Muscle layer of colon (tissue), 2 donors: ENCODE measurements at regions not wholly inside any gene's neighbourhood (a gene's known extent, or its start where the extent isn't known, plus 50 kb on each side); places are given as distances from the start of the nearest gene placed in this dataset.

Experiments used
- H3K27ac ChIP-seq: one replicate; pipeline ENCODE4 v1.7.0; 2013; ENCODE audit warnings: low read depth, mild to moderate bottlenecking, low read length, moderate library complexity
- H3K27me3 ChIP-seq, 2 donors: one replicate each; pipeline ENCODE4 v1.7.0; 2013; ENCODE audit warnings: low read length in 2 of 2, mild to moderate bottlenecking in 2 of 2; ENCODE audit not compliant: insufficient read depth in 2 of 2, control insufficient read depth in 1 of 2
- H3K36me3 ChIP-seq: one replicate; pipeline ENCODE4 v1.7.0; 2013; ENCODE audit warnings: mild to moderate bottlenecking, low read length; ENCODE audit not compliant: insufficient read depth
- H3K4me1 ChIP-seq: one replicate; pipeline ENCODE4 v1.7.0; 2013; ENCODE audit warnings: mild to moderate bottlenecking, low read length; ENCODE audit not compliant: insufficient read depth
- H3K4me3 ChIP-seq, 2 donors: one replicate each; pipeline ENCODE4 v1.7.0; 2013; ENCODE audit warnings: low read length in 2 of 2, low read depth in 1 of 2, mild to moderate bottlenecking in 1 of 2, moderate library complexity in 1 of 2
- H3K9ac ChIP-seq: one replicate; pipeline ENCODE4 v1.7.0; 2013; ENCODE audit warnings: low read length
- H3K9me3 ChIP-seq: one replicate; pipeline ENCODE4 v1.7.0; 2013; ENCODE audit warnings: mild to moderate bottlenecking, low read length
- donor health status: abdominal sarcoma.
- donor health status: Adenocarcinoma of cecum.

DNA sequence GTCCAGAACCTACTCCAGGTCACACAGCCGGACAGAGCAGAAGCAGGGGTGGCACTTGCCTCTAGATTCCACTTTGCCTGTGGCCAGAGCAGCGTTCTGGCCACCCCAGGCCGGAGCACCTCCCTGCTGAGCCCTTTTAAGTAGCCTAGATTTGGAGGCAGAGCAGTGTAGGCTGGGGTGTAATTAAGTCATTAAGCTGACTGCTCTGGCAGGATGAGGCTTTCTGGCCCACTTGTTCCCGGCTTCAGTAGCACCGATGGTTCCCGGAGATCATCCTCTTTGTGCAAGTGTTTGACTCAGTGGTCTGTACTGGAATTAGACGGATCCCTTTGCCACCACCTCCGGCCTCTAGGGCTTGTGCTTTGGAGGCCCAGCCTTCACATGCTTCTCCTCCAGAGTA lies 281.9 kb upstream of the ANKRD55 start:
- no peaks in the 10 kb centered on the region for H3K36me3 ChIP-seq
- H3K27me3 ChIP-seq: no peaks in the 10 kb centered on the region
- H3K9ac ChIP-seq: no peak overlapping the region
- H3K4me3 ChIP-seq: no peak overlapping the region
- no peak overlapping the region for H3K27ac ChIP-seq
- no peaks in the 10 kb centered on the region for H3K9me3 ChIP-seq
- H3K4me1 ChIP-seq: no peaks in the 10 kb centered on the region

DNA sequence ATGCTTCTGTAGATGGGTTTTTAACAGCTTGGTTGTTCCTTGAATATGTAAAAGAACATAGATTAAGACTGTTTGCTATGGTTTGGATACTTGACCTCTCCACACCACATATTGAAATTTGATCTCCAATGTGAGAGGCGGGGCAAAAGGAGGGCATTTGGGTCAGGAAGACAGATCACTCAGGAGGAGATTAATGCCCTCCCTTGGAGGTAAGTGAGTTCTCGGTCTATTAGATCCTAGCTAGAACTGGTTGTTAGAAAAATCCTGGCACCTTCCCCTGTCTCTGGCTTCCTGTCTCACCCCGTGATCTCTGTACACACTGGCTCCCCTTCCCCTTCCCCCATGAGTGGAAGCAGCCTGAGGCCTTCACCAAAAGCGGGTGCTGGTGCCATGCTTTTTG lies 281.1 kb upstream of the ANKRD55 start:
- H3K27ac ChIP-seq: no peak overlapping the region
- H3K4me3 ChIP-seq: no peak overlapping the region
- no peaks in the 10 kb centered on the region for H3K27me3 ChIP-seq
- H3K9ac ChIP-seq: no peak overlapping the region
- H3K36me3 ChIP-seq: no peaks in the 10 kb centered on the region
- H3K9me3 ChIP-seq: no peaks in the 10 kb centered on the region
- no peaks in the 10 kb centered on the region for H3K4me1 ChIP-seq

- Histone ChIP-seq H3K27me3 (no peaks in the 10 kb centered on the region), H3K4me3 (no peak overlapping the region), H3K36me3 (no peaks in the 10 kb centered on the region), H3K9me3 (no peaks in the 10 kb centered on the region), H3K9ac (no peak overlapping the region), H3K27ac (no peak overlapping the region), H3K4me1 (no peaks in the 10 kb centered on the region)
Measured at GRCh38 chr5:56513141-56513540, 280.0 kb upstream of the ANKRD55 start.

DNA sequence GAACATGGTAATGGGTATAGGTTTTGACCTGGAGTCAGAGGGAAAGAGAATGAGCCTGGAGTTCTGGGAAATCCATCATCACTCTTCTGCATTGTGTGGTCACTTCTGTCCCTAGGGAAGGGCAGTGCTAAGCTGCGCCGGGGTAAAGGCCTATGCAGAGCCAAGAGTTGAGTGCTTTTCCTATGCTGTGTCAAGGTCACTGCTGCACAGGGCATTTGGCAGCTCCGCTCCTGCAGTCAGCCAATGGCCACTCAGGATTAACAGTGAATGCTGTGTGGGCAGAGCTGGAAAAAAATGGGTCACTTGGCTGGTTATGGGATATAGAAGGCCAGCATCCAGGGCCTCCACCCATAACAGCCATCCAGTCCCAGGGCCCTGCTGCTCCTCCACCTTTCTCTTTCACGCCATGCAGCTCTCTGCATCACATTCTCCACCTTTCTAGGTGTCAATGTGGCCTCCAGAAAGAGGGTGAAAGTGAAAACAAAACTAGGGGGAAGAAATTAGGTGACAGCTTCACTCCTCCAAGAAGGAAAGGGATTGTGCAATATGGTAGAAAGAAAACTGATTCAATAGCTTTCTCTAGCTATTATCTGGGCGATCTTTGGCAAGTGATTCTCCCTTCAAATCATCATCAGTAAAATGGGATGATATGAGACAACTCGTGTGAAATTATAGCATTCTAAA lies 279.3 kb upstream of the ANKRD55 start:
- no peaks in the 10 kb centered on the region for H3K27me3 ChIP-seq
- H3K27ac ChIP-seq: no peak overlapping the region
- no peak overlapping the region for H3K4me3 ChIP-seq
- no peaks in the 10 kb centered on the region for H3K36me3 ChIP-seq
- no peaks in the 10 kb centered on the region for H3K4me1 ChIP-seq
- H3K9ac ChIP-seq: no peak overlapping the region
- H3K9me3 ChIP-seq: no peaks in the 10 kb centered on the region

- H3K27me3 ChIP-seq: no peaks in the 10 kb centered on the region
- no peaks in the 10 kb centered on the region for H3K9me3 ChIP-seq
- H3K27ac ChIP-seq: no peak overlapping the region
- H3K9ac ChIP-seq: no peak overlapping the region
- H3K36me3 ChIP-seq: no peaks in the 10 kb centered on the region
- no peak overlapping the region for H3K4me3 ChIP-seq
- H3K4me1 ChIP-seq: no peaks in the 10 kb centered on the region
Measured at GRCh38 chr5:56511326-56511841, 278.3 kb upstream of the ANKRD55 start.

- H3K4me3 ChIP-seq: no peak overlapping the region
- no peak overlapping the region for H3K9ac ChIP-seq
- no peaks in the 10 kb centered on the region for H3K36me3 ChIP-seq
- H3K27ac ChIP-seq: no peak overlapping the region
- H3K9me3 ChIP-seq: no peaks in the 10 kb centered on the region
- H3K27me3 ChIP-seq: no peaks in the 10 kb centered on the region
- H3K4me1 ChIP-seq: no peaks in the 10 kb centered on the region
Measured at GRCh38 chr5:56508249-56508648, 275.1 kb upstream of the ANKRD55 start.

DNA sequence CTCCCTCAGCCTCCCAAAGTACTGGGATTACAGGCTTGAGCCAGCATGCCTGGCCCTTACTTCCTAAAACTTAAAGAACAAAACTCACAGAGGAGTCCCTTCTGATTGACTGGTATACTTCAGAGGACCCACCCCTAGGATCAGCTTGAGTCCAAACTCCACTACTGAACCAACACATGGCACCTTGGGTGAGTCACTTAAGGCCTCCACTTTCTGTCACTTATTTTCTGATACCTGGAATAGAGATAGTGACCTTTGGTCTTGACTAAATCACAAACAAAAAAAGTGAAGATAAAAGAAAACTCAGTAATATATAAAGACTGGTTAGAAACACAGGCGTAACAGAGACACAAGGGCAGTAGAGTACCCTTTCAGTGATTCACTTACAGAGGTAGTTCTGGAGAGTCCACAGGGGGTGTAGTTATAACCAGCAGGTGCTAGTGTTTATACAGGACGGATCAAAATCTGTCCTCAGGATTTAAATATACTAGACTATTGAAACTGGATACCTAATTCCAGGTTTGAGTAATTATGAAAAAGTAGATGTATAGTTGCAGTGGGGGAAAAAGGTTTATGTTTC lies 274.3 kb upstream of the ANKRD55 start:
- no peak overlapping the region for H3K27ac ChIP-seq
- H3K27me3 ChIP-seq: no peaks in the 10 kb centered on the region
- no peaks in the 10 kb centered on the region for H3K36me3 ChIP-seq
- no peak overlapping the region for H3K9ac ChIP-seq
- no peaks in the 10 kb centered on the region for H3K9me3 ChIP-seq
- H3K4me1 ChIP-seq: no peaks in the 10 kb centered on the region
- H3K4me3 ChIP-seq: no peak overlapping the region

- no peak overlapping the region for H3K4me3 ChIP-seq
- no peak overlapping the region for H3K9ac ChIP-seq
- H3K4me1 ChIP-seq: no peaks in the 10 kb centered on the region
Measured at GRCh38 chr5:56506211-56506965, 273.3 kb upstream of the ANKRD55 start.

GRCh38 chr5:56503929-56504328 lies 270.8 kb upstream of the ANKRD55 start:
- Histone ChIP-seq H3K9ac (no peak overlapping the region), H3K27ac (no peak overlapping the region), H3K4me3 (no peak overlapping the region), H3K9me3 (no peaks in the 10 kb centered on the region), H3K36me3 (no peaks in the 10 kb centered on the region), H3K4me1 (no peaks in the 10 kb centered on the region), H3K27me3 (no peaks in the 10 kb centered on the region)

More at GRCh38 chr5:56506211-56506965, 273.3 kb upstream of the ANKRD55 start:
- no peak overlapping the region for H3K27ac ChIP-seq
- H3K36me3 ChIP-seq: no peaks in the 10 kb centered on the region
- no peaks in the 10 kb centered on the region for H3K27me3 ChIP-seq
- no peaks in the 10 kb centered on the region for H3K9me3 ChIP-seq

DNA sequence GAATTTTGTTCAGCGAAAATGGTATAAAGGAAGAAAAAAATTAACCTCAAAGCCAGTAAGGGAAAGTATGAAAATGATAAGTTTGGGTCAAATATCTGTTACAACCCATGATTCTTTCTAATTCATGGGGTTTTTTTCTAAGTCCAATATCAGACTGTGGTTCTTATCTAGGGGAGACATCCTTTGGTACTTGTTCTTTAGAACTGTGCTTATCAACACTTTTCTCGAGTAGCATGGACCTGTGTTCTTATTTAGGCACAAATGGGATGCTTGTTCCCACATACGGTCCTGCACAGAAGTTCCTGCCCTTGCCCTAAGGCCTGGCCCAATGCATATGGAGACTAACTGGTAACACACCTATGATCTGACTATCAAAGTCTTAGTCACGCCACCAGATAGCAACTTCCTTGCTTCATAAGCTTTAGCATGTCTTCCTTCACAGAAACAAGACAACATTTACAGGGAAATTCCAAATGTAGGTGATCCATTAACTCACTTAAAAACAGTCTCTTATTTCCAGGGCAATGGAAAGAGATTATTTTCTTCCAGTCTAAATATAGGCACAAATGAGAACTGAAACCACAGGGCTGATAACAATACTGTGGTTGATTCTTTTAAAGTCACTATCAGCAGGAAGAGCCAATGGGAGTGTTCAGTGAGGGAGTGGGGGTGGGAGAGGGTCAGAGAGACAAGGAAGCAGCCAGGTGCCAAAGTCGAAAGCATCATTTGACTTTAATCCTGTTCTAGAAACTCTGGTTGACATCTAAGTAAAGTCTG lies 268.8 kb upstream of the ANKRD55 start:
- no peaks in the 10 kb centered on the region for H3K9me3 ChIP-seq
- no peaks in the 10 kb centered on the region for H3K27me3 ChIP-seq
- no peak overlapping the region for H3K27ac ChIP-seq

DNA sequence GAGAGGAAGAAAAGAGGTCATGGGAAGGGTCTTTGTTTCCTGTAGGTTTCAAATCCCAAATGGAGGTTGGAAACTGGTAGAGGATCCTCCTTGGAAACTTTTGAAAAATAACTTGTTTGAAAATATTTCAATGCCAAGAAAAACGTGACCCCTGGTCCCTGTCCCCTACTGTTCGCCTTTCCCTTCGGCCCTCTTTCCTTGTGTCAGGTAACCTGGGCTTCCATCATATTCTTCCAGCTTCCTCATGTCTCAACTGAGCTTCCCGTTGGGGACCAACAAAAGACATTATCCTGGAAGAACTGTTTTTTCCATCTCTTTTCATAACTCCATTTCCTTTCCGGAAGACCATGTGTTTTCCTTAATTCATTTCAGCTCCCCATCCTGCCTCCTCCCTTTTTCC lies 266.8 kb upstream of the ANKRD55 start:
- H3K9me3 ChIP-seq: no peaks in the 10 kb centered on the region
- no peak overlapping the region for H3K4me3 ChIP-seq
- H3K36me3 ChIP-seq: no peaks in the 10 kb centered on the region
- no peaks in the 10 kb centered on the region for H3K27me3 ChIP-seq
- H3K27ac ChIP-seq: no peak overlapping the region
- no peaks in the 10 kb centered on the region for H3K4me1 ChIP-seq
- H3K9ac ChIP-seq: no peak overlapping the region

More for the DNA sequence above, 268.8 kb upstream of the ANKRD55 start:
- Histone ChIP-seq H3K4me3 (no peak overlapping the region), H3K36me3 (no peaks in the 10 kb centered on the region), H3K9ac (no peak overlapping the region), H3K4me1 (no peaks in the 10 kb centered on the region)
